SH-SY5Y (cell line): ENCODE measurements at regions not wholly inside any gene's neighbourhood (a gene's known extent, or its start where the extent isn't known, plus 50 kb on each side); places are given as distances from the start of the nearest gene placed in this dataset.

Source experiments
- GATA2 ChIP-seq: IDR thresholded peaks from 2 replicates; pipeline ENCODE4 v1.6.1; 2011; ENCODE audit warnings: mild to moderate bottlenecking, low read depth, low read length
- GATA3 ChIP-seq: IDR thresholded peaks from 2 replicates; pipeline ENCODE4 v1.6.1; 2011; ENCODE audit warnings: low read depth, mild to moderate bottlenecking, low read length, moderate library complexity

GRCh38 chr11:116215471-116216113 is 557.2 kb downstream of the BUD13 start:
- TF ChIP-seq GATA2 (no peak), GATA3 (no peak)
